PC-9 (cell line): ENCODE measurements at regions not wholly inside any gene's neighbourhood (a gene's known extent, or its start where the extent isn't known, plus 50 kb on each side); places are given as distances from the start of the nearest gene placed in this dataset.

ENCODE experiments used
- BruUV-seq: library from RNA; stranded (reverse); fragments of 400-500 nt; replicated peaks from 2 replicates; lab custom pipeline; 2021; lab: Mats Ljungman, UMichigan
- CTCF ChIA-PET: fragments of 300-600 bp; sonication (Branson Sonifier 250); formaldehyde crosslinking; loops from one replicate; lab custom pipeline; 2022; ENCODE audit warnings: antibody characterized with exemption; lab: Charles Lee
- POLR2A ChIA-PET: fragments of 300-600 bp; sonication (Branson Sonifier 250); formaldehyde crosslinking; loops from one replicate; lab custom pipeline; 2022; ENCODE audit warnings: antibody characterized with exemption; ENCODE audit not compliant: unreplicated experiment; lab: Charles Lee
- DNase-seq, 2 experiments: peaks; one replicate each; pipeline versions ENCODE4 v3.0.0 to v3.0.0-alpha.2; 2015 to 2022; ENCODE audit warnings: mixed read lengths in 1 of 2
- H2AFZ ChIP-seq: fragments of 200-600 bp; sonication (generic); 2 replicates; pipeline ENCODE4 v1.8.1; 2017; ENCODE audit warnings: antibody characterized with exemption
- H3F3A ChIP-seq: fragments of 200-600 bp; sonication (generic); 2 replicates; pipeline ENCODE4 v1.8.1; 2017; ENCODE audit warnings: antibody characterized with exemption, mild to moderate bottlenecking, low read depth; ENCODE audit not compliant: insufficient read depth
- H3K27ac ChIP-seq: fragments of 200-600 bp; sonication (generic); 2 replicates; pipeline ENCODE4 v1.6.1; 2016; ENCODE audit warnings: mixed run types
- H3K27me3 ChIP-seq: fragments of 200-600 bp; sonication (generic); 2 replicates; pipeline ENCODE4 v1.6.1; 2016; ENCODE audit warnings: low read depth, mixed run types; ENCODE audit not compliant: insufficient read depth
- H3K36me3 ChIP-seq: fragments of 200-600 bp; sonication (generic); 2 replicates; pipeline ENCODE4 v1.6.1; 2016; ENCODE audit warnings: low read depth, mixed run types
- H3K4me1 ChIP-seq: fragments of 200-600 bp; sonication (generic); replicated peaks from 2 replicates; pipeline ENCODE4 v1.6.1; 2016; ENCODE audit warnings: mixed run types; ENCODE audit not compliant: insufficient read depth
- H3K4me2 ChIP-seq: fragments of 200-600 bp; sonication (generic); 2 replicates; pipeline ENCODE4 v1.6.1; 2017; ENCODE audit warnings: mixed run types
- H3K4me3 ChIP-seq: fragments of 200-600 bp; sonication (generic); 2 replicates; pipeline ENCODE4 v1.6.1; 2016; ENCODE audit warnings: mixed run types
- H3K79me2 ChIP-seq: fragments of 200-600 bp; sonication (generic); 2 replicates; pipeline ENCODE4 v1.6.1; 2017; ENCODE audit warnings: low read depth, mixed run types
- H3K9me2 ChIP-seq: fragments of 200-600 bp; sonication (generic); 2 replicates; pipeline ENCODE4 v1.8.1; 2017; ENCODE audit warnings: mild to moderate bottlenecking; ENCODE audit not compliant: insufficient read depth
- H3K9me3 ChIP-seq: fragments of 200-600 bp; sonication (generic); 2 replicates; pipeline ENCODE4 v1.8.1; 2016; ENCODE audit warnings: low read depth; ENCODE audit not compliant: insufficient read depth
- H4K20me1 ChIP-seq: fragments of 200-600 bp; sonication (generic); 2 replicates; pipeline ENCODE4 v1.8.1; 2017; ENCODE audit not compliant: insufficient read depth
- EZH2 ChIP-seq: fragments of 200-600 bp; sonication (generic); IDR thresholded peaks from 2 replicates; pipeline ENCODE4 v1.8.0; 2017; ENCODE audit warnings: antibody characterized with exemption, low read depth
- intact Hi-C: fragments of 100-400 bp; cut with micrococcal nuclease; formaldehyde crosslinking; loops from one replicate; pipeline ENCODE4 v1.10.0; 2022; ENCODE audit not compliant: unreplicated experiment
- TF ChIP-seq, protein P1 (sequence below): fragments of 200-600 bp; sonication (generic); conservative IDR thresholded peaks from 2 replicates; pipeline ENCODE4 v1.6.1; 2017; ENCODE audit warnings: mixed run types, antibody characterized with exemption, mild to moderate bottlenecking, moderate library complexity

DNA sequence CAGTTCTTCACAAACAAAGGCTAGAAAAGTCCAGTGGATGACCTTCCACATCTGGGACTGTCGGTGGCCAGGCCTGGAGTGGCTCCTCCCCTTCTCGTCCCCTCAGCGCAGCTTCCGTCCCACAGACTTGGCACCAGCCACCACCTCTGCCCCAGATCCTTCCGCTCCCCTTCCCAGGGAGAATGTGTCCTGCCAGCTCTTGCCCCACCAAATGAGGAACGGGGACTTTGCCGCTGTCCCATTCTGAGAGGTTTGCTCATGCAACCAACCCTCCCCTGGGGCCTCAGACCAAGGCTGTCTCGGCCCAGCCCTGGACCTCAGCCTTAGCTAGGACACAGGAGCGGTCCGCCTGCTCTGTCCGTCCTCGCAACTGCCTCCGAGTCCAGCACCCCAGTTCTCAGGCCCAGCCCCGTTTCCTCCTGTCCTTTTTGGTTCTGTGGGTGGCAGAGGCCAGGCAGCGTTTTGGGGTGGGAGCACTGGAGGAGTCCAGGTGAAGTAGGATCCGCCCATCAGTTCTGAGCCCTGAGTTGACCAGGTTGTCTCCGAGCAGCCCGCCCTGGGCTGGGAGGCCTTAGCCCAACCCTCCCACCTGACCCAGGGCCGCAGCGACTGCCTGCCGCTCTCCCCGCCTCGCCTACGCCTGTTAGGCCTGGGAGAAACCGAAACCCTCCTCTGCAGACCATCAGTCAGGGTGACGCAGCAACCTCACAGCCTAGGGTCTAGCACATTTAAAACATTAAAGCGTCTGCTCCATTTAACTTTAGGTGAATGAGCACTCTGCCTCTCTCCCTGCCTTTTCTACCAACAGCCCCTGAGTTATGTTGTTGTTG, 284.3 kb downstream of the FOXO1 start:
- CTCF ChIA-PET, result no interaction called here
- BruUV-seq, result no TSS peak
- no peaks in the 10 kb centered on the region for H3K4me1 ChIP-seq

DNA sequence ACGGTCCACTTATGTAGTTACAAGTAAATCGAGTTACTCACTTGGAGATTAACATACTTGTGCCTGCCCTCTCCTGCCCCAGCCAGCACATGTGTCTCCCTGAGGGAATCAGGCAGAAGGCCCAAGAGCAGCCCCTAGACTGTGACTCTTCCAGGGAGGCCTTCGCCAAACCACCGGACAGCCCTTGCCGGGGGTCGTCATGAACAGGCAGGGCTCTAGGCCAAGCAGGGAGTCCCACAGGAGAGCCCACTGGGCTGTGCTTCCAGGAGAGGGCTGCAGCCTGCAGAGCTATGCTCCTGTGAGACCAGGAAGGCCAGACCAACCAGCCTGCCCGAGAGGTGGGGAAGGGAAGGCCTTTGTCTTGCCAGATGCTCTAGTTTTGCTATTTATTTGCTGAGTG, 283.3 kb downstream of the FOXO1 start:
- Histone ChIP-seq H3K4me1 (no peaks in the 10 kb centered on the region), H3K27ac (no peak overlapping the region), H2AFZ (no peak overlapping the region), H3K4me2 (no peak overlapping the region), H3K27me3 (no peaks in the 10 kb centered on the region), H3K79me2 (no peaks in the 10 kb centered on the region), H3F3A (no peaks in the 10 kb centered on the region), H4K20me1 (no peaks in the 10 kb centered on the region), H3K4me3 (no peak overlapping the region), H3K9me2 (no peaks in the 10 kb centered on the region), H3K9me3 (no peaks in the 10 kb centered on the region), H3K36me3 (no peaks in the 10 kb centered on the region)
- BruUV-seq, result no TSS peak
- no peak for DNase-seq
- no peak for TF ChIP-seq EZH2
- TF ChIP-seq, protein P1, sequence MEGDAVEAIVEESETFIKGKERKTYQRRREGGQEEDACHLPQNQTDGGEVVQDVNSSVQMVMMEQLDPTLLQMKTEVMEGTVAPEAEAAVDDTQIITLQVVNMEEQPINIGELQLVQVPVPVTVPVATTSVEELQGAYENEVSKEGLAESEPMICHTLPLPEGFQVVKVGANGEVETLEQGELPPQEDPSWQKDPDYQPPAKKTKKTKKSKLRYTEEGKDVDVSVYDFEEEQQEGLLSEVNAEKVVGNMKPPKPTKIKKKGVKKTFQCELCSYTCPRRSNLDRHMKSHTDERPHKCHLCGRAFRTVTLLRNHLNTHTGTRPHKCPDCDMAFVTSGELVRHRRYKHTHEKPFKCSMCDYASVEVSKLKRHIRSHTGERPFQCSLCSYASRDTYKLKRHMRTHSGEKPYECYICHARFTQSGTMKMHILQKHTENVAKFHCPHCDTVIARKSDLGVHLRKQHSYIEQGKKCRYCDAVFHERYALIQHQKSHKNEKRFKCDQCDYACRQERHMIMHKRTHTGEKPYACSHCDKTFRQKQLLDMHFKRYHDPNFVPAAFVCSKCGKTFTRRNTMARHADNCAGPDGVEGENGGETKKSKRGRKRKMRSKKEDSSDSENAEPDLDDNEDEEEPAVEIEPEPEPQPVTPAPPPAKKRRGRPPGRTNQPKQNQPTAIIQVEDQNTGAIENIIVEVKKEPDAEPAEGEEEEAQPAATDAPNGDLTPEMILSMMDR, result no peak
- ChIA-PET CTCF (interaction anchor here (0.6 kb wide), 1 partner anchor 71 kb away, joined by 4 read pairs; no protein-coding TSS in a partner anchor), POLR2A (no interaction called here)
- intact Hi-C loops, result no loop called here

More for the DNA sequence above, 284.3 kb downstream of the FOXO1 start:
- intact Hi-C loops, result no loop called here
- Histone ChIP-seq H4K20me1 (no peaks in the 10 kb centered on the region), H3K27ac (no peak overlapping the region), H3K9me2 (no peaks in the 10 kb centered on the region), H3K79me2 (no peaks in the 10 kb centered on the region), H3F3A (no peaks in the 10 kb centered on the region), H2AFZ (no peak overlapping the region), H3K4me2 (no peak overlapping the region), H3K9me3 (no peaks in the 10 kb centered on the region), H3K4me3 (no peak overlapping the region), H3K27me3 (no peaks in the 10 kb centered on the region), H3K36me3 (no peaks in the 10 kb centered on the region)
- no peak for TF ChIP-seq EZH2
- TF ChIP-seq, protein P1, result no peak
- POLR2A ChIA-PET, result no interaction called here
- no peak for DNase-seq

- Histone ChIP-seq H2AFZ (no peak overlapping the region), H3K4me2 (no peak overlapping the region), H3K79me2 (no peaks in the 10 kb centered on the region), H3K27ac (no peak overlapping the region), H4K20me1 (no peaks in the 10 kb centered on the region), H3K4me1 (no peaks in the 10 kb centered on the region), H3K9me3 (no peaks in the 10 kb centered on the region), H3K27me3 (no peaks in the 10 kb centered on the region), H3F3A (no peaks in the 10 kb centered on the region), H3K36me3 (no peaks in the 10 kb centered on the region), H3K9me2 (no peaks in the 10 kb centered on the region), H3K4me3 (no peak overlapping the region)
- no peak for DNase-seq
- CTCF ChIA-PET, result interaction anchor here (0.6 kb wide), 1 partner anchor 294 kb away, joined by 3 read pairs; no protein-coding TSS in a partner anchor
- intact Hi-C loops, result no loop called here
- POLR2A ChIA-PET, result no interaction called here
- TF ChIP-seq, protein P1, result no peak
- no peak for TF ChIP-seq EZH2
- BruUV-seq, result no TSS peak
Measured at GRCh38 chr13:40383885-40384284, 282.6 kb downstream of the FOXO1 start.
